ENCODE measurements at regions not wholly inside any gene's neighbourhood (a gene's known extent, or its start where the extent isn't known, plus 50 kb on each side); places are given as distances from the start of the nearest gene placed in this dataset.

GRCh38 chr11:80635178-80635577 is 1194.3 kb upstream of the TENM4 start:
- Histone ChIP-seq H2BK20ac (ENCODE audit: low read depth, low read length) (no peak overlapping the region), H3K27ac (ENCODE audit: insufficient read depth, low read length) (no peak overlapping the region), H3K79me1 (ENCODE audit: low read depth in 1 of 2, low read length in 2 of 2) (no peaks in the 10 kb centered on the region), H3K23ac (ENCODE audit: low read depth, low read length) (no peak overlapping the region), H4K8ac (ENCODE audit: low read depth in 2 of 2, low read length in 2 of 2) (no peak overlapping the region), H4K5ac (ENCODE audit: low read depth, low read length) (no peak overlapping the region), H3K27me3 (ENCODE audit: control insufficient read depth, insufficient read depth, low read length) (no peaks in the 10 kb centered on the region), H2BK15ac (ENCODE audit: low read depth, low read length) (no peak overlapping the region), H3K4me1 (ENCODE audit: control insufficient read depth, insufficient read depth, low read length) (no peaks in the 10 kb centered on the region), H3K56ac (ENCODE audit: extremely low read depth, insufficient read depth, low read length) (no peak overlapping the region), H2BK120ac (ENCODE audit: low read depth, low read length) (no peak overlapping the region), H2AFZ (replicated peaks; ENCODE audit: low read length, poor library complexity) (no peak overlapping the region), H3K36me3 (ENCODE audit: control insufficient read depth, insufficient read depth, low read length) (no peaks in the 10 kb centered on the region), H3K4ac (ENCODE audit: low read depth, low read length) (no peak overlapping the region), H3K9me1 (ENCODE audit: insufficient read depth, low read length) (no peaks in the 10 kb centered on the region), H4K20me1 (ENCODE audit: insufficient read depth, low read length) (no peaks in the 10 kb centered on the region), H3K9ac (ENCODE audit: low read depth, low read length) (no peak overlapping the region), H3K9me3 (ENCODE audit: control insufficient read depth, insufficient read depth, low read length) (no peaks in the 10 kb centered on the region; the same call in 1 of the 2 replicates), H2AK9ac (replicated peaks; ENCODE audit: low read depth, low read length, poor library complexity) (no peak overlapping the region), H2AK5ac (ENCODE audit: low read depth, low read length) (no peak overlapping the region), H3K4me3 (ENCODE audit: insufficient read depth, low read depth, low read length) (no peak overlapping the region), H3K14ac (replicated peaks; ENCODE audit: low read depth, low read length) (no peak overlapping the region), H2BK5ac (ENCODE audit: low read depth, low read length, poor library complexity, severe bottlenecking) (no peak overlapping the region), H3K18ac (ENCODE audit: low read depth, low read length) (no peak overlapping the region), H4K91ac (ENCODE audit: insufficient read depth, low read depth, low read length) (no peak overlapping the region), H3K4me2 (ENCODE audit: low read depth, low read length) (no peak overlapping the region)
- no peak for DNase-seq
- intact Hi-C loops (cut with micrococcal nuclease) (no loop called here), in situ Hi-C loops (cut with MboI; ENCODE audit: low sequenced_read_pairs) (no loop called here), dilution Hi-C loops (cut with HindIII; ENCODE audit: low sequenced_read_pairs, unreplicated experiment) (no loop called here)
- CTCF ChIA-PET: interaction anchor here (0.7 kb wide), 1 partner anchor 293 kb away, joined by 3 read pairs; no protein-coding TSS in a partner anchor
- no TSS peak for BruUV-seq (replicated peaks)
- POLR2A ChIA-PET (ENCODE audit: unreplicated experiment): no interaction called here
- WGBS, 2 experiments (ENCODE audit: extremely low coverage in 2 of 2, insufficient read length in 1 of 2): 83% methylated on average over 1 of the region's 3 CpGs; no CpG with 5 or more reads in 1 of the 2 experiments
- TF ChIP-seq RFX5 (IDR thresholded peaks at IDR 0.05; ENCODE audit: low read depth, low read length) (no peak), NFE2L2 (IDR thresholded peaks at IDR 0.05; ENCODE audit: low read depth, low read length) (no peak), CHD1 (IDR thresholded peaks at IDR 0.05; ENCODE audit: low read depth, low read length) (no peak), BHLHE40 (IDR thresholded peaks at IDR 0.05; ENCODE audit: low read depth, low read length) (no peak)
- ATAC-seq (ENCODE audit: low read depth): no peak
